PC-9 (cell line): ENCODE measurements at regions not wholly inside any gene's neighbourhood (a gene's known extent, or its start where the extent isn't known, plus 50 kb on each side); places are given as distances from the start of the nearest gene placed in this dataset.

Experiments used
- BruUV-seq: library from RNA; stranded (reverse); fragments of 400-500 nt; replicated peaks from 2 replicates; lab custom pipeline; 2021; lab: Mats Ljungman, UMichigan
- CTCF ChIA-PET: fragments of 300-600 bp; sonication (Branson Sonifier 250); formaldehyde crosslinking; loops from one replicate; lab custom pipeline; 2022; ENCODE audit warnings: antibody characterized with exemption; lab: Charles Lee
- POLR2A ChIA-PET: fragments of 300-600 bp; sonication (Branson Sonifier 250); formaldehyde crosslinking; loops from one replicate; lab custom pipeline; 2022; ENCODE audit warnings: antibody characterized with exemption; ENCODE audit not compliant: unreplicated experiment; lab: Charles Lee
- DNase-seq, 2 experiments: peaks; one replicate each; pipeline versions ENCODE4 v3.0.0 to v3.0.0-alpha.2; 2015 to 2022; ENCODE audit warnings: mixed read lengths in 1 of 2
- H2AFZ ChIP-seq: fragments of 200-600 bp; sonication (generic); 2 replicates; pipeline ENCODE4 v1.8.1; 2017; ENCODE audit warnings: antibody characterized with exemption
- H3F3A ChIP-seq: fragments of 200-600 bp; sonication (generic); 2 replicates; pipeline ENCODE4 v1.8.1; 2017; ENCODE audit warnings: antibody characterized with exemption, mild to moderate bottlenecking, low read depth; ENCODE audit not compliant: insufficient read depth
- H3K27ac ChIP-seq: fragments of 200-600 bp; sonication (generic); 2 replicates; pipeline ENCODE4 v1.6.1; 2016; ENCODE audit warnings: mixed run types
- H3K27me3 ChIP-seq: fragments of 200-600 bp; sonication (generic); 2 replicates; pipeline ENCODE4 v1.6.1; 2016; ENCODE audit warnings: low read depth, mixed run types; ENCODE audit not compliant: insufficient read depth
- H3K36me3 ChIP-seq: fragments of 200-600 bp; sonication (generic); 2 replicates; pipeline ENCODE4 v1.6.1; 2016; ENCODE audit warnings: low read depth, mixed run types
- H3K4me1 ChIP-seq: fragments of 200-600 bp; sonication (generic); replicated peaks from 2 replicates; pipeline ENCODE4 v1.6.1; 2016; ENCODE audit warnings: mixed run types; ENCODE audit not compliant: insufficient read depth
- H3K4me2 ChIP-seq: fragments of 200-600 bp; sonication (generic); 2 replicates; pipeline ENCODE4 v1.6.1; 2017; ENCODE audit warnings: mixed run types
- H3K4me3 ChIP-seq: fragments of 200-600 bp; sonication (generic); 2 replicates; pipeline ENCODE4 v1.6.1; 2016; ENCODE audit warnings: mixed run types
- H3K79me2 ChIP-seq: fragments of 200-600 bp; sonication (generic); 2 replicates; pipeline ENCODE4 v1.6.1; 2017; ENCODE audit warnings: low read depth, mixed run types
- H3K9me2 ChIP-seq: fragments of 200-600 bp; sonication (generic); 2 replicates; pipeline ENCODE4 v1.8.1; 2017; ENCODE audit warnings: mild to moderate bottlenecking; ENCODE audit not compliant: insufficient read depth
- H3K9me3 ChIP-seq: fragments of 200-600 bp; sonication (generic); 2 replicates; pipeline ENCODE4 v1.8.1; 2016; ENCODE audit warnings: low read depth; ENCODE audit not compliant: insufficient read depth
- H4K20me1 ChIP-seq: fragments of 200-600 bp; sonication (generic); 2 replicates; pipeline ENCODE4 v1.8.1; 2017; ENCODE audit not compliant: insufficient read depth
- CTCF ChIP-seq: fragments of 200-600 bp; sonication (generic); conservative IDR thresholded peaks from 2 replicates; pipeline ENCODE4 v1.6.1; 2017; ENCODE audit warnings: mixed run types, antibody characterized with exemption, mild to moderate bottlenecking, moderate library complexity
- EZH2 ChIP-seq: fragments of 200-600 bp; sonication (generic); IDR thresholded peaks from 2 replicates; pipeline ENCODE4 v1.8.0; 2017; ENCODE audit warnings: antibody characterized with exemption, low read depth
- intact Hi-C: fragments of 100-400 bp; cut with micrococcal nuclease; formaldehyde crosslinking; loops from one replicate; pipeline ENCODE4 v1.10.0; 2022; ENCODE audit not compliant: unreplicated experiment

GRCh38 chr9:108536836-108537601 is 318.8 kb downstream of the ACTL7B start:
- Histone ChIP-seq H3K4me1 (peaks cover 22% of the 10 kb centered on the region), H3K27ac (no peak overlapping the region), H3K79me2 (no peaks in the 10 kb centered on the region), H3F3A (peaks cover 10% of the 10 kb centered on the region), H3K9me3 (peaks cover 25% of the 10 kb centered on the region; the same call in 1 of the 2 replicates), H3K36me3 (no peaks in the 10 kb centered on the region), H3K27me3 (no peaks in the 10 kb centered on the region), H2AFZ (no peak overlapping the region), H4K20me1 (no peaks in the 10 kb centered on the region), H3K4me3 (no peak overlapping the region), H3K4me2 (no peak overlapping the region), H3K9me2 (no peaks in the 10 kb centered on the region)
- no peak for TF ChIP-seq CTCF
- no peak for TF ChIP-seq EZH2
- intact Hi-C loops = no loop called here
- CTCF ChIA-PET = no interaction called here
- no TSS peak for BruUV-seq
- POLR2A ChIA-PET = interaction anchor here (0.6 kb wide), 1 partner anchor 11 kb away, joined by 6 read pairs; no protein-coding TSS in a partner anchor
- DNase-seq = peak in 1 of 2 experiments; percentile 69

GRCh38 chr9:108535526-108535925 is 320.3 kb downstream of the ACTL7B start:
- ChIA-PET POLR2A (no interaction called here), CTCF (interaction anchor here (0.5 kb wide), 1 partner anchor 126 kb away, joined by 3 read pairs; no protein-coding TSS in a partner anchor)
- no peaks in the 10 kb centered on the region for H3K79me2 ChIP-seq
- H3K36me3 ChIP-seq = no peaks in the 10 kb centered on the region
- intact Hi-C loops = no loop called here
- no peaks in the 10 kb centered on the region for H3K9me2 ChIP-seq
- H3K27me3 ChIP-seq = no peaks in the 10 kb centered on the region
- no TSS peak for BruUV-seq
- H2AFZ ChIP-seq = no peak overlapping the region
- TF ChIP-seq EZH2 = no peak
- peak; percentile 44 for TF ChIP-seq CTCF
- H3K4me2 ChIP-seq = no peak overlapping the region
- DNase-seq = no peak
- H4K20me1 ChIP-seq = no peaks in the 10 kb centered on the region
- H3F3A ChIP-seq = peaks cover 10% of the 10 kb centered on the region
- H3K4me3 ChIP-seq = no peak overlapping the region
- peaks cover 19% of the 10 kb centered on the region for H3K4me1 ChIP-seq
- peaks cover 25% of the 10 kb centered on the region; the same call in 1 of the 2 replicates for H3K9me3 ChIP-seq
- no peak overlapping the region for H3K27ac ChIP-seq

DNA sequence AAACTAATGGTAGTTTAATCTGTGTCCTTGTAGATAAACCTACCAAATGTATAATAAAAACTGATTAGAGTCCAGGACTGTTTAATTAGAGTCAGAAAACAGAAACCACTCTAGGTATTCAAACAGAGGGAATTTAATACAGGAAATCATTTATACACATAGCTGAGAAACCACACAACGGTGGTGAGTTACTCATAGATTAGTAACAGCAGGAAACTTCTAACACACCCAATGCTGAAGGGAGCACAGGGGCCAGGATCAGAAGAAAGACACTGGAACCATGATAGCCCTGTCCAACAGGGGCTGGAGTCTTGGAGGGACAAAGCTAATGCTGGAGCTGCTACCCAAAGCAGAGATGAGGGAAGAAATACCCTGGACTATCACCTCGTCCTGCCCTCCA is 321.0 kb downstream of the ACTL7B start:
- H3K4me3 ChIP-seq = no peak overlapping the region
- H3K9me2 ChIP-seq = no peaks in the 10 kb centered on the region
- ChIA-PET POLR2A (no interaction called here), CTCF (interaction anchor here (0.5 kb wide), 1 partner anchor 125 kb away, joined by 3 read pairs; no protein-coding TSS in a partner anchor)
- H3K4me1 ChIP-seq = peaks cover 19% of the 10 kb centered on the region
- H3K9me3 ChIP-seq = peaks cover 25% of the 10 kb centered on the region; the same call in 1 of the 2 replicates
- peaks cover 10% of the 10 kb centered on the region for H3F3A ChIP-seq
- no peaks in the 10 kb centered on the region for H3K36me3 ChIP-seq
- peak in 1 of 2 experiments; percentile 66 for DNase-seq
- no peaks in the 10 kb centered on the region for H4K20me1 ChIP-seq
- H3K27ac ChIP-seq = peak overlapping the region; percentile 46
- H3K4me2 ChIP-seq = no peak overlapping the region
- no peaks in the 10 kb centered on the region for H3K79me2 ChIP-seq
- no TSS peak for BruUV-seq
- H3K27me3 ChIP-seq = no peaks in the 10 kb centered on the region
- no peak overlapping the region for H2AFZ ChIP-seq
- intact Hi-C loops = no loop called here
- TF ChIP-seq CTCF = no peak
- no peak for TF ChIP-seq EZH2
